Inferior parietal cortex (tissue), 1 donor: ENCODE measurements at regions not wholly inside any gene's neighbourhood (a gene's known extent, or its start where the extent isn't known, plus 50 kb on each side); places are given as distances from the start of the nearest gene placed in this dataset.

Source experiments
- DNase-seq: peaks from one replicate; pipeline ENCODE4 v3.0.0-alpha.2; 2016; ENCODE audit errors: extremely low spot score

DNA sequence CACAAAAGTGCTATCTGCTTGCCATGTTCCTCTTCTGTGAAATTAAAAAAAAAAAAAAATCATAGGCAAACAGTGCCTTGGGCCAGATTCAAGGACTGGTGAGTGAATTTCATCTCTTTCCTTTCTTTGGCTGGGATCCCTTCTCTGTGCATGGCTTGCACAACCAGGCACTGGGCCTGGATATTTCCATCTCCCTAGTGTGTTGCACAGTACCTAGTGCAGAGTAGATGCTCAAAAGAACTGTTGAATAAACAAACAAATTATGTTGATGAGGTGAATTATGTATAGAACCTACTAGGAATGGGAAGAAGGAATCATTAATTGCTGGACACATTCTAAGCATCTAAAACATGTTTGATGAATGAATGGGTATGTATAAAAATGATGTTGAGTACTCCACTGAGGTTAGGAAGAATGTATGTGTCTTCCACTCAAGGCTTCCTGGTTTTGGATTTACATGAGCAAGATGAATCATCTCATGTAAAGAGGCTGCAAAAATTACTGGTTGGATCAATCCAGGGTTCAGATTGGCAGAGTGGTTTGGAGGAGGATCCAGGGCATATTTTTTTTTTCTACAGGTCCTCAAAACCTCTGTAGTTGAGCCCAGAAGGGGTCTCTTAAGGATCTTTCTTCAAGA lies 93.2 kb downstream of the EMP1 start:
- DNase-seq = no peak

GRCh38 chr12:13288937-13289652 lies 92.6 kb downstream of the EMP1 start:
- DNase-seq = no peak

DNA sequence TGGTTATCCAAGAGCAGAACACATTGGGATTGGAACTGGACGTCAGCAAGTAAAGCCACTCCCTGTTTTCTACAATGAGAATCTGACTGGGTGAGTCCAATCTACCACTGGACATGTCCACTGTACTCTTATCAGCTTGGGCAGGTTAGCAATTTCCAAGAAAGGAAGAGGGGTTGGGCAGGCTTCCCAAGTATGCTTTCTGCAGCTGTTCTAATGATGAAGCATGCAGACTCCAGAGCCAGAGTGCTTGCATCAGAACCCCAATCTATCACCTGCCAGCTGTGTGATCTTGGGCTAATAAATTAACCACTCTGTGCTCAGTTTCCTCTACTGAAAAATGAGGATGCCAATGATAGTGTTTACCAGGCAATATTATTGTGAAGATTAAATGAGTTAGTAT lies 92.0 kb downstream of the EMP1 start:
- no peak for DNase-seq

DNA sequence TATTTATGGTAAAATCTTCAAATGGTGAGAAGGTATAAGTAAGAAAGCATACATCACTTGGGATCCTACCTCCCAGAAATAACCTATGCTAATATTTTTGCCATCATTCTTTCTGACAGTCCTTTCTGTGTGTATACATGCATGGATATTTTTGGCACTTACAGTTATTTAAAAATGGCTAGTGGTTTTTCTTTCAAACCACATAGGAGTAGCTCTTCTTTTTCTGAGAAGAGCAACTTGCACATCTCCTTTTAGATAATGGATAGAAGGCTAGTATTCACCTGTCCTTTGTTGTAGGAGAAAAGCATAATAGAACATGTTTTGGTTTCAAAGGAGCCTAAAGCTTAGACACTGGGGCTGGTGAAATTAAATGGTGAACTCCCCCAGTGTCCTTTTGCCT lies 87.3 kb downstream of the EMP1 start:
- DNase-seq = no peak

- no peak for DNase-seq
Observed at GRCh38 chr12:13282861-13283260, 86.3 kb downstream of the EMP1 start.

GRCh38 chr12:13278249-13278787 lies 81.8 kb downstream of the EMP1 start:
- peak; percentile 76 for DNase-seq

DNA sequence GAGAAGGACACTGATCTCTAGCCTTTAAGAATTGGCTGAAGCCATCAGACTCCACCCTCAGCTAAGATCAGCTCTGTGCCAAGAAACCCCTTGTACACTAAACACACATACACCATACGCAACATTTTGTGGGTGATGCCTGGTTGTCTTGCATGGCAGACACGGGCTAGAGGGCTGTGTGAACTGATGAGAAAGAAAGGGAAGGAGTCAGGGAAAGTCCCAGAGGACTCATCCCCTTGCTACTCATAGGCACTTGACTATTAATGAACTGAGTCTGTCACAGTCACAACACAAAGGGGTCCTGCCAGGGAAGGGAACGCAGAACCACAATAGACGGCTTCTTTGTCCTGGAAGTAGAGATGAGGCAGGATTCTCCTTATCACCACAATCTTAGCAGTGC lies 80.8 kb downstream of the EMP1 start:
- DNase-seq = no peak

GRCh38 chr12:13275241-13276085 lies 78.9 kb downstream of the EMP1 start:
- no peak for DNase-seq

DNA sequence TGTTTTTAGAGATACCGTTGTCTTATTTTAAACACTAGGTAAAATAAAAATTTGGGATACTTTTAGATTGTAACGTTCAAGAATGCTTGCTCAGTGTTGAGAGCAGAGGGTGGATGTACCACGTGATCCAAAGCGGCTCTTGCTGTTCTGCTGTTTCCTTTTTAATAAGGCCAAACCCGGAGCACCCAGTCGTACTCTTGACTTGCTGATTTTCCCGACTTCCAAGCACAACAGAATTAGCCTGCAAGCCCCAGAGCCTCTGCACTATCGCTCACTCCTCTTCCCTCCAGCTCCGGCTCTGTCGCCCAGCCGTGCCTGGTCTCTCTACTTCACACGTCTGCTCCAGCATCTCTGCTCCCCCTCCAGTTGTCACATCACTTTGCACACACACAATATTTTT lies 77.3 kb downstream of the EMP1 start:
- no peak for DNase-seq

DNA sequence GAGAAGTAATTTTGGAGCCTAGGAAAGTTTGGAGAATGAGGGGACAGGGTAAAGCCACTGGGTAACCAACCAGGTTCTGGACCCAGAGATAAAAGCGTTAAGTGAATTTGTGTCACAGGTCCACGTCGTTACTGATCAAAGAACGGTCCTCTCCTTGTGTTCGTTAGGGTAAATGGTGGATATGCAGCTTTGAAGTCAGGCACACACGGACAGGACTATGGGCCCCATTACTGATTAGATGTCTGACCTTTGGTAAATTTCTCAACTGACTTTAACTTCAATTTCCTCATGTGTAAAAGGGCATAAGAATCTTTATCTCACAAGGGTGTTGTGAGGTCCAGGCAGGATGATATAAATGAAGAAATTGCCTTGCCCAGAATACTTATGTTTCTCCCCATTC lies 76.6 kb downstream of the EMP1 start:
- DNase-seq = no peak

- no peak for DNase-seq
Observed at GRCh38 chr12:13270817-13271216, 74.3 kb downstream of the EMP1 start.
